GM10248 (cell line): ENCODE measurements at regions not wholly inside any gene's neighbourhood (a gene's known extent, or its start where the extent isn't known, plus 50 kb on each side); places are given as distances from the start of the nearest gene placed in this dataset.

ENCODE experiments used
- CTCF ChIA-PET: fragments of 300-600 bp; sonication (Branson Sonifier 250); formaldehyde crosslinking; extraction: SDS; loops from one replicate; lab custom pipeline; 2021; ENCODE audit warnings: antibody characterized with exemption; lab: Yijun Ruan, JAX
- POLR2A ChIA-PET: fragments of 350-650 bp; sonication (Branson Sonifier 250); formaldehyde crosslinking; extraction: SDS; loops from one replicate; lab custom pipeline; 2020; ENCODE audit warnings: antibody characterized with exemption; lab: Yijun Ruan, JAX
- DNase-seq: peaks from one replicate; pipeline ENCODE4 v3.0.0; 2012; ENCODE audit errors: extremely low spot score
- CTCF ChIP-seq: IDR thresholded peaks from 2 replicates; pipeline ENCODE4 v1.5.1; 2012; ENCODE audit warnings: mild to moderate bottlenecking, low read depth; ENCODE audit errors: extremely low read depth, missing control alignments, control extremely low read depth

DNA sequence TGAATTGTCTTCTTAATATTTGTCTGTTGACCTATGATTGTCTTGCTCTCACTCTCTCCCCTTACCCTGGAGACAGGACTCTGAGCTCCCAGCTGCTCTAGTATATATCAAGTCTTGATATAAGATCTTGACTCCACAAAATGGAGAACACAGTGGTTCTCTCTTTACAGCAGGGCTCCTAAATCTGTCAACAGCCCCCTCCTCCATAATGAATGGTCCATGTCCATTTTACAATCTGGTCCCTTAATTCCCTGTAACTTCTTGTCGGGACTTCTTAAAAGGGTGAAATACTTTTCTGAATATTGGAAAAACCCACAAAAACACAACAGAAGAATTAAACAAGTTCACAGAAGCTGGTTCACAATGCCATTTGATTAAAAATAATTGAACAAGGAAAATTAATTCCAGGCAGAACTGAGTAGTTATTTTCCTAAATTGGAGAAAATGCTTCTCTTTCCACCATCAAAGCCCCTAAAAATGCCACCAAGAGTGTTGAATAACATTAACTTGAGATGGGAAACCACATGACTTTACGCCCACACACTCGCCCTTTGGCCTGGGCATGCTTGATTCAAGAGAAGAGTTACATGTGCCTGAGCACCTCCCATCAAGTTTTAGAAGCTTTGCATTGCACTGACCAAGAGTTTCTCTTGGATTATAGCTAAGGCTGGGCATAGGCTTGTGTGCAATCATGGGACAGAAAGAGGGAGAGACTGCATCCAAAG is 109.8 kb downstream of the TOMM20 start:
- CTCF ChIA-PET: interaction anchor here (1.0 to 1.6 kb wide), 6 partner anchors 22 to 532 kb away, joined by 3 to 5 read pairs (median 4); no protein-coding TSS in a partner anchor
- POLR2A ChIA-PET: interaction anchor here (0.7 to 1.2 kb wide), 2 partner anchors 29 to 32 kb away, joined by 3 to 5 read pairs; no protein-coding TSS in a partner anchor

DNA sequence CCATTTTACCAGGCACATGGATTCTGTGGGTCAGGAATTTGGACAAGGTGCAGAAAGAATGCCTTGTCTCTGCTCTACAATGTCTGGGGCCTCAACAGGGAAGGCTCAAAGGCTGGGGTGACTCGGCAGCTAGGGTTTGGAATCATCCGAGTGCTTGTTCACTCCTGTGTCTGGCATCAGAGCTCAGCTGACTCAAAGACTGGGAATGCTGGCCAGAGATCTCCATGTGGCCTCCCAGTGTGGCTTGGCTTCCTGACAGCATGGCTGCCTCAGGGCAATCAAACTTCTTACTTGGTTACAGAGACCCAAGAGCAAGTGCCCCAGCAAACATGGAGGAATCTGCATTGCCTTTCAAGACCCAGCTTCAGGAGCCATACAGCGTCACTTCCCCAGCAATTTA is 110.5 kb downstream of the TOMM20 start:
- no peak for DNase-seq
- TF ChIP-seq CTCF: no peak
- ChIA-PET POLR2A (interaction anchor here (0.7 kb wide), 1 partner anchor 32 kb away, joined by 3 read pairs; no protein-coding TSS in a partner anchor), CTCF (interaction anchor here (1.0 to 1.5 kb wide), 5 partner anchors 47 to 531 kb away, joined by 3 to 4 read pairs (median 3); no protein-coding TSS in a partner anchor)

More for the DNA sequence above, 109.8 kb downstream of the TOMM20 start:
- TF ChIP-seq CTCF: no peak
- no peak for DNase-seq

GRCh38 chr1:235017719-235018118 is 110.9 kb downstream of the TOMM20 start:
- TF ChIP-seq CTCF: no peak
- ChIA-PET POLR2A (no interaction called here), CTCF (interaction anchor here (0.7 to 3.0 kb wide), 8 partner anchors 10 to 530 kb away, joined by 3 to 14 read pairs (median 3); no protein-coding TSS in a partner anchor)
- DNase-seq: no peak

- ChIA-PET CTCF (interaction anchor here (0.7 to 3.0 kb wide), 8 partner anchors 7 to 413 kb away, joined by 3 to 15 read pairs (median 3); no protein-coding TSS in a partner anchor), POLR2A (interaction anchor here (1.3 to 2.3 kb wide), 2 partner anchors 47 to 58 kb away, joined by 4 to 11 read pairs; no protein-coding TSS in a partner anchor)
- no peak for TF ChIP-seq CTCF
- DNase-seq: no peak
Observed at GRCh38 chr1:235017191-235017590, 111.4 kb downstream of the TOMM20 start.

DNA sequence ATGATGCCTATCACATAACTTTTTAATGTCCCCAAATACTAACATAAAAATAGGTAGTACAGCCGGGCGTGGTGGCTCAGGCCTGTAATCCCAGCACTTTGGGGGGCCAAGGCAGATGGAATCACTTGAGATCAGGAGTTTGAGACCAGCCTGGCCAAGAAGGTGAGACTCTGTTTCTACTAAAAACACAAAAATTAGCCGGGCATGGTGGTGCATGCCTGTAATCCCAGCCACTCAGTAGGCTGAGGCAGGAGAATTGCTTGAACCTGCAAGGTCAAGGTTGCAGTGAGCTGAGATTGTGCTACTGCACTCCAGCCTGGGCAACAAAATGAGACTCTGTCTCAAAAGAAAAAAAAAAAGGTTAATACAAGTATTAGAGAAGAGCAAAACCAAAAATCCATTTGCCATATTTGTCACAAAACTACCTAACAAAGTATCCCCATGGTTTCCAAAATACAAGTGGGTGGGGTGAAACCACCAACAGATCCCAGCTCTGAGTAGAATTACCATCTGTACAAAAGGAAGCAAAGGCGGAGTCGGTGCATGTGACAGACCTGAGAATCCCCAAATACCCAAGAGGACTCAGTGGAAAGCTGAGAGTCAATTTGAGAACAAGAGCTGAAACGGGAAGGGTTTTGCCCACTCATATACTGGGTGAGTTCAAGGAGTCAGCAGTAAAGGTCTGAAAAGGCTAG is 113.2 kb downstream of the TOMM20 start:
- CTCF ChIA-PET: interaction anchor here (0.7 to 3.0 kb wide), 9 partner anchors 9 to 515 kb away, joined by 3 to 15 read pairs (median 5); no protein-coding TSS in a partner anchor
- POLR2A ChIA-PET: interaction anchor here (0.6 to 2.3 kb wide), 9 partner anchors 9 to 64 kb away, joined by 3 to 11 read pairs (median 5); no protein-coding TSS in a partner anchor
- DNase-seq: peak; percentile 41
- no peak for TF ChIP-seq CTCF

DNA sequence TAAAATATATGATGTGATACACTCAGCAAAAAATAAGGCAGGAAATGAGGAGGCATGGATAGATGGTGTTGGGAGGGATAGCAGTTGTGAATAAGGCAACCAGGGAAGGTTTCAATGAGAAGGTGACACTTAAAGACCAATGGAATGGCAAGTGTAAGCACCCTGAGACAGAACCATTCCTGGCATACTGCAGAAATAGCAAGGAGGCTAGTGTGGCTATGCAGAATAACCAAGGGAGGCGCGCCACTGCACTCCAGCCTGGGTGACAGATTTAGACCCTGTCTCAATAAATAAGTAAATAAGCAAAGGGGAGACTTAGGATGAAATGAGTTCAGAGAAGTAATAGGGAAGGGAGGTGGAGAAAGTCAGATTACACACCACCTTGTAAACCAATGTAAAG is 113.9 kb downstream of the TOMM20 start:
- no peak for DNase-seq
- TF ChIP-seq CTCF: no peak
- ChIA-PET CTCF (interaction anchor here (1.3 to 3.0 kb wide), 5 partner anchors 10 to 514 kb away, joined by 3 to 15 read pairs (median 6); no protein-coding TSS in a partner anchor), POLR2A (interaction anchor here (0.6 to 1.5 kb wide), 2 partner anchors 57 to 59 kb away, joined by 4 read pairs; no protein-coding TSS in a partner anchor)
